Activated naive CD8-positive, alpha-beta T cell (primary cell): ENCODE measurements at regions not wholly inside any gene's neighbourhood (a gene's known extent, or its start where the extent isn't known, plus 50 kb on each side); places are given as distances from the start of the nearest gene placed in this dataset.
"Not testable (repeated sequence)": the region's sequence is repeated elsewhere in the genome, so short reads cannot be mapped to it uniquely, and the experiment has no call there.

ENCODE experiments used
- H3K27ac Mint-ChIP-seq: one replicate; pipeline ENCODE4 v1.8.0; 2021; ENCODE audit warnings: mixed read lengths
- H3K27me3 Mint-ChIP-seq: one replicate; pipeline ENCODE4 v1.8.0; 2021; ENCODE audit warnings: mixed read lengths
- H3K36me3 Mint-ChIP-seq: one replicate; pipeline ENCODE4 v1.8.0; 2021; ENCODE audit warnings: mixed read lengths
- H3K4me1 Mint-ChIP-seq: one replicate; pipeline ENCODE4 v1.8.0; 2021; ENCODE audit warnings: low read depth, mixed read lengths
- H3K4me3 Mint-ChIP-seq: one replicate; pipeline ENCODE4 v1.8.0; 2021; ENCODE audit warnings: mild to moderate bottlenecking, mixed read lengths
- H3K9me3 Mint-ChIP-seq: one replicate; pipeline ENCODE4 v1.8.0; 2021; ENCODE audit warnings: low read depth, mixed read lengths

- Mint-ChIP-seq H3K9me3 (peaks cover 14% of the 10 kb centered on the region), H3K36me3 (no peaks in the 10 kb centered on the region), H3K27ac (no peak overlapping the region), H3K27me3 (no peaks in the 10 kb centered on the region), H3K4me1 (no peaks in the 10 kb centered on the region), H3K4me3 (no peak overlapping the region)
Observed at GRCh38 chr6:93040375-93040774, 379.0 kb downstream of the EPHA7 start.

- no peak overlapping the region for H3K4me3 Mint-ChIP-seq
- no peak overlapping the region for H3K27ac Mint-ChIP-seq
- H3K4me1 Mint-ChIP-seq, result no peaks in the 10 kb centered on the region
- peaks cover 14% of the 10 kb centered on the region for H3K9me3 Mint-ChIP-seq
- H3K27me3 Mint-ChIP-seq, result no peaks in the 10 kb centered on the region
- no peaks in the 10 kb centered on the region for H3K36me3 Mint-ChIP-seq
Observed at GRCh38 chr6:93036835-93037234, 382.5 kb downstream of the EPHA7 start.

GRCh38 chr6:93035756-93036155, 383.6 kb downstream of the EPHA7 start:
- Mint-ChIP-seq H3K27me3 (no peaks in the 10 kb centered on the region), H3K27ac (no peak overlapping the region), H3K9me3 (peaks cover 14% of the 10 kb centered on the region), H3K4me3 (no peak overlapping the region), H3K4me1 (no peaks in the 10 kb centered on the region), H3K36me3 (no peaks in the 10 kb centered on the region)

- Mint-ChIP-seq H3K4me1 (no peaks in the 10 kb centered on the region), H3K36me3 (no peaks in the 10 kb centered on the region), H3K27ac (no peak overlapping the region), H3K27me3 (no peaks in the 10 kb centered on the region), H3K9me3 (peaks cover 8% of the 10 kb centered on the region), H3K4me3 (no peak overlapping the region)
Observed at GRCh38 chr6:93021235-93021915, 398.0 kb downstream of the EPHA7 start.

- H3K4me3 Mint-ChIP-seq, result no peak overlapping the region
- no peak overlapping the region for H3K27ac Mint-ChIP-seq
- peaks cover 4% of the 10 kb centered on the region for H3K9me3 Mint-ChIP-seq
- H3K27me3 Mint-ChIP-seq, result no peaks in the 10 kb centered on the region
- H3K4me1 Mint-ChIP-seq, result no peaks in the 10 kb centered on the region
- H3K36me3 Mint-ChIP-seq, result no peaks in the 10 kb centered on the region
Observed at GRCh38 chr6:93017626-93018025, 401.7 kb downstream of the EPHA7 start.

- no peak overlapping the region for H3K4me3 Mint-ChIP-seq
- H3K36me3 Mint-ChIP-seq, result no peaks in the 10 kb centered on the region
- H3K27ac Mint-ChIP-seq, result no peak overlapping the region
- no peaks in the 10 kb centered on the region for H3K27me3 Mint-ChIP-seq
- peaks cover 4% of the 10 kb centered on the region for H3K9me3 Mint-ChIP-seq
- no peaks in the 10 kb centered on the region for H3K4me1 Mint-ChIP-seq
Observed at GRCh38 chr6:93017213-93017612, 402.1 kb downstream of the EPHA7 start.

- H3K9me3 Mint-ChIP-seq, result no peaks in the 10 kb centered on the region
- H3K4me1 Mint-ChIP-seq, result no peaks in the 10 kb centered on the region
- H3K36me3 Mint-ChIP-seq, result no peaks in the 10 kb centered on the region
- H3K27me3 Mint-ChIP-seq, result no peaks in the 10 kb centered on the region
- H3K27ac Mint-ChIP-seq, result no peak overlapping the region
- no peak overlapping the region for H3K4me3 Mint-ChIP-seq
Observed at GRCh38 chr6:93013054-93013453, 406.3 kb downstream of the EPHA7 start.

- Mint-ChIP-seq H3K9me3 (peaks cover 16% of the 10 kb centered on the region), H3K27me3 (no peaks in the 10 kb centered on the region), H3K4me1 (no peaks in the 10 kb centered on the region), H3K36me3 (no peaks in the 10 kb centered on the region), H3K4me3 (no peak overlapping the region), H3K27ac (no peak overlapping the region)
Observed at GRCh38 chr6:93008375-93008774, 411.0 kb downstream of the EPHA7 start.

GRCh38 chr6:92989656-92990055, 429.7 kb downstream of the EPHA7 start:
- Mint-ChIP-seq H3K27me3 (no peaks in the 10 kb centered on the region), H3K4me3 (no peak overlapping the region), H3K27ac (no peak overlapping the region), H3K9me3 (peaks cover 3% of the 10 kb centered on the region), H3K4me1 (no peaks in the 10 kb centered on the region), H3K36me3 (no peaks in the 10 kb centered on the region)

GRCh38 chr6:92979281-92979680, 440.1 kb downstream of the EPHA7 start:
- peaks cover 16% of the 10 kb centered on the region for H3K9me3 Mint-ChIP-seq
- no peaks in the 10 kb centered on the region for H3K27me3 Mint-ChIP-seq
- H3K4me3 Mint-ChIP-seq, result no peak overlapping the region
- no peaks in the 10 kb centered on the region for H3K4me1 Mint-ChIP-seq
- no peak overlapping the region for H3K27ac Mint-ChIP-seq
- no peaks in the 10 kb centered on the region for H3K36me3 Mint-ChIP-seq

GRCh38 chr6:92977018-92977417, 442.3 kb downstream of the EPHA7 start:
- H3K4me1 Mint-ChIP-seq, result no peaks in the 10 kb centered on the region
- H3K27me3 Mint-ChIP-seq, result no peaks in the 10 kb centered on the region
- peaks cover 9% of the 10 kb centered on the region for H3K9me3 Mint-ChIP-seq

GRCh38 chr6:92967362-92967761, 452.0 kb downstream of the EPHA7 start:
- H3K27ac Mint-ChIP-seq, result no peak overlapping the region
- H3K27me3 Mint-ChIP-seq, result no peaks in the 10 kb centered on the region
- H3K36me3 Mint-ChIP-seq, result no peaks in the 10 kb centered on the region
- H3K9me3 Mint-ChIP-seq, result peaks cover 4% of the 10 kb centered on the region
- no peak overlapping the region for H3K4me3 Mint-ChIP-seq
- no peaks in the 10 kb centered on the region for H3K4me1 Mint-ChIP-seq

More at GRCh38 chr6:92977018-92977417, 442.3 kb downstream of the EPHA7 start:
- H3K4me3 Mint-ChIP-seq, result no peak overlapping the region
- no peaks in the 10 kb centered on the region for H3K36me3 Mint-ChIP-seq
- no peak overlapping the region for H3K27ac Mint-ChIP-seq

- Mint-ChIP-seq H3K9me3 (peaks cover 21% of the 10 kb centered on the region), H3K36me3 (no peaks in the 10 kb centered on the region), H3K27me3 (no peaks in the 10 kb centered on the region), H3K4me1 (no peaks in the 10 kb centered on the region), H3K27ac (no peak overlapping the region), H3K4me3 (no peak overlapping the region)
Observed at GRCh38 chr6:92962846-92963245, 456.5 kb downstream of the EPHA7 start.

- H3K4me3 Mint-ChIP-seq, H3K9me3 Mint-ChIP-seq, H3K4me1 Mint-ChIP-seq, H3K27me3 Mint-ChIP-seq, H3K36me3 Mint-ChIP-seq, H3K27ac Mint-ChIP-seq: not testable (repeated sequence)
Observed at GRCh38 chr6:92952111-92952510, 467.2 kb downstream of the EPHA7 start.

- H3K4me3 Mint-ChIP-seq, result no peak overlapping the region
Observed at GRCh38 chr6:92945799-92946198, 473.6 kb downstream of the EPHA7 start.

GRCh38 chr6:92944132-92944531, 475.2 kb downstream of the EPHA7 start:
- H3K4me3 Mint-ChIP-seq, result no peak overlapping the region
- no peaks in the 10 kb centered on the region for H3K27me3 Mint-ChIP-seq
- H3K4me1 Mint-ChIP-seq, result no peaks in the 10 kb centered on the region
- H3K36me3 Mint-ChIP-seq, result no peaks in the 10 kb centered on the region
- no peak overlapping the region for H3K27ac Mint-ChIP-seq
- H3K9me3 Mint-ChIP-seq, result peaks cover 5% of the 10 kb centered on the region

More at GRCh38 chr6:92945799-92946198, 473.6 kb downstream of the EPHA7 start:
- no peaks in the 10 kb centered on the region for H3K4me1 Mint-ChIP-seq
- H3K27ac Mint-ChIP-seq, result no peak overlapping the region
- no peaks in the 10 kb centered on the region for H3K27me3 Mint-ChIP-seq
- H3K36me3 Mint-ChIP-seq, result no peaks in the 10 kb centered on the region
- peaks cover 8% of the 10 kb centered on the region for H3K9me3 Mint-ChIP-seq
